Upper lobe of right lung (tissue), 1 donor: ENCODE measurements at regions not wholly inside any gene's neighbourhood (a gene's known extent, or its start where the extent isn't known, plus 50 kb on each side); places are given as distances from the start of the nearest gene placed in this dataset.
A peak's percentile ranks its signal among the peaks of the same experiment; 100 is the strongest.

Experiments used
- ATAC-seq: fragments of 200-7000 bp; cut with Tn5 transposase; one replicate; pipeline ENCODE4 v1.9.1; 2020; ENCODE audit warnings: mild to moderate bottlenecking, moderate library complexity
- DNase-seq: peaks from one replicate; pipeline ENCODE4 v3.0.0-alpha.2; 2020
- H3K27ac ChIP-seq: fragments of 200-600 bp; one replicate; pipeline ENCODE4 v1.8.0; 2022
- H3K27me3 ChIP-seq: fragments of 200-600 bp; one replicate; pipeline ENCODE4 v1.8.0; 2022; ENCODE audit warnings: mild to moderate bottlenecking
- H3K36me3 ChIP-seq: fragments of 200-600 bp; one replicate; pipeline ENCODE4 v1.8.0; 2022
- H3K4me1 ChIP-seq: fragments of 200-600 bp; one replicate; pipeline ENCODE4 v1.8.0; 2022
- H3K4me3 ChIP-seq: fragments of 200-600 bp; one replicate; pipeline ENCODE4 v1.8.0; 2022; ENCODE audit warnings: mild to moderate bottlenecking
- H3K9me3 ChIP-seq: fragments of 200-600 bp; one replicate; pipeline ENCODE4 v1.8.0; 2022
- CTCF ChIP-seq: fragments of 200-600 bp; IDR thresholded peaks from one replicate; pipeline ENCODE4 v1.8.0; 2022; ENCODE audit warnings: antibody characterized with exemption
- intact Hi-C: fragments of 100-400 bp; cut with DNase I; formaldehyde crosslinking; loops from one replicate; pipeline ENCODE4 v1.11.0; 2022
- donor health status: DM: no; HTN: yes; CAD: no; lungs with severe emphysema.

- Histone ChIP-seq H3K9me3 (no peaks in the 10 kb centered on the region), H3K27ac (no peak overlapping the region), H3K4me1 (peaks cover 13% of the 10 kb centered on the region), H3K27me3 (no peaks in the 10 kb centered on the region), H3K4me3 (no peak overlapping the region), H3K36me3 (no peaks in the 10 kb centered on the region)
- intact Hi-C loops, result no loop called here
- DNase-seq (no peak), ATAC-seq (no peak)
- no peak for TF ChIP-seq CTCF
These were observed 117.9 kb upstream of the ZNF217 start for GRCh38 chr20:53711333-53712211.

GRCh38 chr20:53708129-53708968 lies 114.7 kb upstream of the ZNF217 start:
- H3K36me3 ChIP-seq, result no peaks in the 10 kb centered on the region
- intact Hi-C loops, result no loop called here
- no peak for TF ChIP-seq CTCF

GRCh38 chr20:53707371-53708055 lies 113.9 kb upstream of the ZNF217 start:
- no peak for DNase-seq
- intact Hi-C loops, result no loop called here
- no peak for TF ChIP-seq CTCF
- H3K4me3 ChIP-seq, result no peak overlapping the region
- peaks cover 20% of the 10 kb centered on the region for H3K4me1 ChIP-seq
- no peaks in the 10 kb centered on the region for H3K36me3 ChIP-seq
- H3K9me3 ChIP-seq, result no peaks in the 10 kb centered on the region
- ATAC-seq, result peak; percentile 75
- H3K27ac ChIP-seq, result peak overlapping the region; percentile 47
- H3K27me3 ChIP-seq, result no peaks in the 10 kb centered on the region

More at GRCh38 chr20:53708129-53708968, 114.7 kb upstream of the ZNF217 start:
- ATAC-seq, result no peak
- no peaks in the 10 kb centered on the region for H3K9me3 ChIP-seq
- H3K4me3 ChIP-seq, result no peak overlapping the region
- no peaks in the 10 kb centered on the region for H3K27me3 ChIP-seq
- DNase-seq, result no peak
- peak overlapping the region; percentile 47 for H3K27ac ChIP-seq
- H3K4me1 ChIP-seq, result peaks cover 20% of the 10 kb centered on the region

- Histone ChIP-seq H3K9me3 (no peaks in the 10 kb centered on the region), H3K27ac (peak overlapping the region; percentile 49), H3K36me3 (no peaks in the 10 kb centered on the region), H3K4me3 (no peak overlapping the region), H3K27me3 (no peaks in the 10 kb centered on the region), H3K4me1 (peaks cover 20% of the 10 kb centered on the region)
- ATAC-seq (no peak), DNase-seq (no peak)
- intact Hi-C loops, result no loop called here
- no peak for TF ChIP-seq CTCF
These were observed 113.1 kb upstream of the ZNF217 start for GRCh38 chr20:53706466-53707370.
